ENCODE measurements at regions not wholly inside any gene's neighbourhood (a gene's known extent, or its start where the extent isn't known, plus 50 kb on each side); places are given as distances from the start of the nearest gene placed in this dataset.

DNA sequence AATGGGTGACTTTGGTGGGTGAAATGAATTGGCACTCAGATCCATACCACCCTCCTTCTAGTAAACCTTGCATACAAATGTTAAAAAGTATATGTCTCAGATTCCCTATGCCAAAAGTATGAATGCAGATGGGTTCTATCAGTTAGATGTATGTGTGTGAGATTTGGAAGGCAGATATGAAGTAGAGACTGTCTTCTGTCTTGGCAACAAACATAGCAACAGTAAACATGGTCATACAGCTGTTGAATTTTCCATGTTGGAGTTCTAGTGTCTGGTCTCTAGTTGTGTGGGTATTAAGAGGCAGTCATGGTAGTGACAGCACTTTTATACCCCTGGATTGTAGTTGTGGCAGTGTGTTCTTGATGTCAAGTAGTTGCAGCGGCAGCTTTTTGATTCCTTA is 125.6 kb upstream of the PITX1 start:
- TF ChIP-seq, protein P1, sequence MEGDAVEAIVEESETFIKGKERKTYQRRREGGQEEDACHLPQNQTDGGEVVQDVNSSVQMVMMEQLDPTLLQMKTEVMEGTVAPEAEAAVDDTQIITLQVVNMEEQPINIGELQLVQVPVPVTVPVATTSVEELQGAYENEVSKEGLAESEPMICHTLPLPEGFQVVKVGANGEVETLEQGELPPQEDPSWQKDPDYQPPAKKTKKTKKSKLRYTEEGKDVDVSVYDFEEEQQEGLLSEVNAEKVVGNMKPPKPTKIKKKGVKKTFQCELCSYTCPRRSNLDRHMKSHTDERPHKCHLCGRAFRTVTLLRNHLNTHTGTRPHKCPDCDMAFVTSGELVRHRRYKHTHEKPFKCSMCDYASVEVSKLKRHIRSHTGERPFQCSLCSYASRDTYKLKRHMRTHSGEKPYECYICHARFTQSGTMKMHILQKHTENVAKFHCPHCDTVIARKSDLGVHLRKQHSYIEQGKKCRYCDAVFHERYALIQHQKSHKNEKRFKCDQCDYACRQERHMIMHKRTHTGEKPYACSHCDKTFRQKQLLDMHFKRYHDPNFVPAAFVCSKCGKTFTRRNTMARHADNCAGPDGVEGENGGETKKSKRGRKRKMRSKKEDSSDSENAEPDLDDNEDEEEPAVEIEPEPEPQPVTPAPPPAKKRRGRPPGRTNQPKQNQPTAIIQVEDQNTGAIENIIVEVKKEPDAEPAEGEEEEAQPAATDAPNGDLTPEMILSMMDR (IDR thresholded peaks at IDR 0.05; ENCODE audit: low read depth, low read length), result no peak
- H3K4me3 ChIP-seq (ENCODE audit: low read depth, low read length), result no peak overlapping the region

DNA sequence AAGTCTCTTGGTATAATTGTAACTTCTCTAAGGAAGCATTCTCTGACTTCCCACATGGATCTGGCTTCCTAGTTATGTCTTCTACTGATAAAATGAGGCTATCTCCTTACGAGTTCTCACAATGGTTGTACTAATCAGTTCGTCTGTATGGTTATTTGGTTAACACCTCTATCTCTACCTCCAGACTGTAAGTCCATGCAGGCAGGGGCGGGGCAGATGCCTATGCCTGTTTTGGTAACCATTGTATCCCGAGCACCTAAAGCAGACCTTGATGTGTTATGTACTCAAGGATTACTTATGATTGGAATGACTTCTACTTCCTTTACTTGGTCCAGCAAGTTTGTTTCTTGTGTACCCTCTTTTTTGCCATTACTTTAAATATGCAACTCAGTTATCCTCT is 125.0 kb upstream of the PITX1 start:
- TF ChIP-seq, protein P1 (IDR thresholded peaks at IDR 0.05; ENCODE audit: low read depth, low read length), result no peak
- H3K4me3 ChIP-seq (ENCODE audit: low read depth, low read length), result no peak overlapping the region

DNA sequence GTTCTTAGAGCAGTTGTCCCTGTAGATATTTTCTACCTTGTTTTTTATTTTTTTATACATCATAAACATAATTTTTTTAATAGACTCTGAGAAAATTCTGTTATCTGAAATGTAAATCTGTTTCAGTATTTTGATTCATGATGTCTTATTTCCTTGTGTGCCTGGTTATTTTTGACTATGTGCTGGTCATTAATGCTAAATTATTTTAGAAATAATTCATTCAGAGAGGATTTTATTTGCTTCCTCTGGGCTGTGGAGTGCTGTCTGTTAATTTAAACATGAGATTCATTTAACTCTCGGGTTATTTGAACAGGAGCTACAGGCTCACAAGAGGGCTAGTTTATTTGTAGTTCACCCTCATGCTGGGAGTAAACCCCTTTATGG is 124.3 kb upstream of the PITX1 start:
- TF ChIP-seq, protein P1 (IDR thresholded peaks at IDR 0.05; ENCODE audit: low read depth, low read length), result no peak
- H3K4me3 ChIP-seq (ENCODE audit: low read depth, low read length), result no peak overlapping the region

DNA sequence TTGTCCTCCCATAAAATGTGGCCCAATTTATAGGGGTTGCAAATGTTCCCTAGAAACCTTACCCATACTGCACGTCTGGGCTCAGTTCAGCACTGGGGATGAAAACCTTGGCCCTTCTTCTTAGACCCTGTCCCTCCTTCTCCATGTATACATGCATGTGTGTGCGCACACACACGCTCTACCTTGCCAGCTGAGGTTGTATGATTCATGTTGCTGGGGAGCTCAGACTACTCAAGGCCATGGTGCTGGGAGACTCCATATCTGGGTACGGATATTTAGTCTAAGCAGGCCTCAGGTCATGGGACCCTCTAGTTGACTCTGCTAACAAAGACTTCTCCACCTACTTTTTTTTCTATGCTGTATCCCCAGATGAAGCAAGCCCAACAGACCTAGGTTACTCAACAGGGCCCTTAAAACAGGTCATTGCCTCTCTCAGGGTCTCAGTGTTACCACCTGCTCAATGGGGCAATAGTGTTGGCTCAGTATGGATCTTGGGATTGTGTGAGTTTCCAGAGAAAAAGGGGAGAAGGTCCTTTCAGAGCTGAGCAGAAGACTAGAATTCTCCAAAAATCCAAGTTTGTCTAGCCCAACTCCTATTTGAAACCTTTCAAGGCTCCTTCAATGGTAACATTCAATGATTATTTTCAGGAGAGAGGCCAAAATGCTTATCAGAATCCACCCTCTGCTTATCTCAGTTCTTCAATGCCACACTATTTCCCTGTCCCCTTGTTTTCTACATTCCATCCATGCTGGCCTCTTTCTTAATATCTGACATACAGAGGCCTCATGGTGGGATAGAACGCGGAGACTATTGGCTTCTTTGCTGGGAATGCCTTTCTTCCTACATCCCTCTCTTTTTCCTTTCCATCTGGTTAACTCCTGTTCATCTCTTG is 123.6 kb upstream of the PITX1 start:
- no peak overlapping the region for H3K4me3 ChIP-seq (ENCODE audit: low read depth, low read length)
- TF ChIP-seq, protein P1 (IDR thresholded peaks at IDR 0.05; ENCODE audit: low read depth, low read length), result no peak

DNA sequence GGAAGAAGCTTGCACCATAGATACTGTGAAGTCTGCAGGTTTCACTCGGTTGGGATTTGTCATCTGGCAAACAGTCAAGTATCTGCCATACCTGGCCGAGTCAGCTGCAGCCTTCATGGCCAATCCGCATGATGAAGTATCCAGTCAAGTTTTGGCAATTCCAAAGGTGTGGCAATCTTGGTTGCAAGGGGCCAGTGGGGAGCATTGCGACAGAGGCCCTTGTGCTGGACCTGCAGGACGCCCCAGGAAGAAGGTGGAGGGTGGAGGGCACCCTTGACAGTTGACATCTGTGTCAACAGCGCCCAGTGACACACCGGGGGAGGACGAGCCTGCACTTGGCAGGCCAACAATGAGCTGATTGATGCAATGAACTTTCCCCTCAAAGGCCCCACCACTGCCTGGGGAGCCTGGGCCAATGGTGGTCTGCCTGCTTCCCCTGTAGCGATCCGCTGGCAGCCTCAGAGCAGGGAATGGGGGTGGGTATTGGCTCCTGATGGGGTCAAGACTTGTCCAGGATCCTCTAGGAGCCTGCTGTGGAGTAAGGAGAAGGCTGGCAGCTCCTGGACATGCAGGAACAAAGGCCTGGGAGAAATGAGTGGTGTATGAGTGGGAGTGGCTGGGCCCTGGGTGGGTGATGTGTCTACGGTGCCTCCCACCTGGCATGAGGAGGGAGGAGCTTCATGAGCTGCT is 122.8 kb upstream of the PITX1 start:
- TF ChIP-seq, protein P1 (IDR thresholded peaks at IDR 0.05; ENCODE audit: low read depth, low read length), result no peak
- no peak overlapping the region for H3K4me3 ChIP-seq (ENCODE audit: low read depth, low read length)

DNA sequence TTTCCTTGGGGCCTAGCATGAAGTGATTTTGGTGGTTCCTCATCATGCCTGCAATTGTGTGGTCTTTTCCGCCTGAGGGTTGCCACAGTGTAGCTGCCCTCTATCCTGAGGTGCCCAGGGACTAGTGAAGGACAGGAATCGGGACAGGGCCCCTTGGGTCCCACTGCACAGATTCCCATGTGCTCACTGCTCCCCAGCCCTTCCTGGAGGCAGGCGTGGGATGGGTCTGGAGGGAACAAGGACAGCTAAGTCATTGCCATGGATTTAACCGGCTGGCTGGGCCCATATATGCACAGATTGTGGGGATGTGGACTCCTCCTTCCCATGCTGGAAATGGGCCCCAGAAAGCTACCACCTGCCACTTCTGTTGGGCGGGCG is 122.3 kb upstream of the PITX1 start:
- TF ChIP-seq, protein P1 (IDR thresholded peaks at IDR 0.05; ENCODE audit: low read depth, low read length), result no peak

DNA sequence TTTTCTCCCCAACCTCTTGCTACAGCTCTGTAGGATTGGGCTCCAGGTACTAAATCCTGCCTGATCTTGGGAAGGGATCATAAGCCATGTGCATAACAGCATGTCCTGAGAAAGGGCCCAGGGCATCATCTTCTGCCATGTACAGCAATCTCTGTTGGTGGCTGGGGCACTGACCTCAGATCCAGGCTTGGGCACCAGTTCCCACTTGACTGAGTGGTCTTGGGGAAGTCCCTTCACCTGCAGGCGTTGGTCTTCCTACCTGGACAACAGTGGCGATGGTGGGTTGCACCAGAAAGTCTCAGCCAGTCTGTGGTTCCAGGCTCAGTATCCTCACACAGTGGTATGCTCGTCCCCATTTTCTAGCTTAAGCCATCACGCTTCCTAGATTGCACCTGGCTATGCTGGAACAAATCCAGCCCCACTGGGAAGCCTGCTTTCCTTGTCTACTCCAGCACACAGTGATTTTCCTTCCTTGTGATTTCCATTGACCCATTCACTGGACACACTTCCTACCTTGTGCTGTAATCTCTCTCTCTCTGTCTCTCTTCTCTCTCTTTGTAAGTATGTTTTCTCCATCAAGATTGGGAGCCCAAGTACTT is 121.7 kb upstream of the PITX1 start:
- TF ChIP-seq, protein P1 (IDR thresholded peaks at IDR 0.05; ENCODE audit: low read depth, low read length), result no peak
- no peak overlapping the region for H3K4me3 ChIP-seq (ENCODE audit: low read depth, low read length)

More for the DNA sequence above, 122.3 kb upstream of the PITX1 start:
- H3K4me3 ChIP-seq (ENCODE audit: low read depth, low read length), result no peak overlapping the region

All from WI38 (cell line).